Superior temporal gyrus (tissue), 1 donor: ENCODE measurements at regions not wholly inside any gene's neighbourhood (a gene's known extent, or its start where the extent isn't known, plus 50 kb on each side); places are given as distances from the start of the nearest gene placed in this dataset.
"Not testable (repeated sequence)": the region's sequence is repeated elsewhere in the genome, so short reads cannot be mapped to it uniquely, and the experiment has no call there.

Experiments
- DNase-seq: peaks from one replicate; pipeline ENCODE4 v3.0.0-alpha.2; 2016; ENCODE audit errors: extremely low spot score

DNA sequence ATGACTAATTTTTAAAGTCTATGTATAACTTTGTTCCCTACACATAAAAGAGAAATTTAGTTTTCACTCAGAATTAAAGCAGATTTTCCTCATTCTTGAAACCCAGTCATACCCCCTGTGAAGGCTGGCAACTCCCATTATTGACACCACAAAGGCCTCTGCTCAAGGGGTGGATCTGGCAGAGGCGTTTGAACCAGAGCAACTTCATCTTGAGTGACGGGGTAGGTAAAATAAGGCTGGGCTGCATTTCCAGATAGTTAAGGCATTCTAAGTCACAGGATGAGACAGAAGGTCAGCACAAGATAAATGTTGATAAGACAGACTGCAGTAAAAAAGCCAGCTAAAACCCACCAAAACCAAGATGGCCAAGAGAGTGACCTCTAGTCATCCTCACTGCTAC lies 177.2 kb upstream of the OR13F1 start:
- no peak for DNase-seq

DNA sequence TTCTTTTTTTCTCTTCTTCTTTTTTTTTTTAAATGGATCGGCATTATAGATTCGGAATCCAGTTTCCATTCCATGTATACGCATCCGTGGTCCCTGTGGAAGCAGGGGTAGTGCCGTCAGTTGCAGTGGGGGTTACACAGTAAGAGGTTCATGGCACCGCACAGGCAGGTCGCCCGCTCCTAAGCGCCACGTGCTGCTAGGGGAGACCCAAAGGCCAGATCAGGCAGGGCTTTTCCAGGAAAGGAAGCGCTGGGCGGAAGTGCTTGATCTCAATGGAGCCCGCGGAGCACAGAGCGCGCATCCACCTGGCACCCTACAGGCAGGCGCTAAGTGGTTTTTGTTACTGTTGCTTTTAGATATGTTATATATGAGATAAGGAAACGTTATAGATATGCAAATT lies 174.8 kb upstream of the OR13F1 start:
- DNase-seq: no peak

DNA sequence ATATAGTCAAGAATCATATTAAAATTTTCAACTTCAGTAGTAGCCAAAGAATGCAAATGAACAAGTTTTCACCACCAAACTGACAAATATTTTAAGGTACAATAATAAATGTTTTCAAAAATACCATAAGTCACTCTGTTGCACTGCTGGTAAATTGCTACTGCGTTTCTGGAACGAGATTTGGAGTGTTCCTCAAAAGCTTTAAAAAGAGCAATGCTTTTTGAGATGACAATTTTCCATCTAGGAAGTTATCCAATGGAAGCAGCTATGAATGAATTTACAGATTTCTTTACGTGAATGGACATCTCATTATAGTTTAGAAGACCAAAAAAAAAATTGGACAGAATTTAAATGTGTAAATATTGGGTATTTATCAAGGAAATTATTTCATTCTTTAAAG lies 173.2 kb upstream of the OR13F1 start:
- DNase-seq: no peak

- no peak for DNase-seq
These were observed 169.5 kb upstream of the OR13F1 start for GRCh38 chr9:104334549-104334948.

GRCh38 chr9:104339692-104340091 lies 164.4 kb upstream of the OR13F1 start:
- DNase-seq: no peak

DNA sequence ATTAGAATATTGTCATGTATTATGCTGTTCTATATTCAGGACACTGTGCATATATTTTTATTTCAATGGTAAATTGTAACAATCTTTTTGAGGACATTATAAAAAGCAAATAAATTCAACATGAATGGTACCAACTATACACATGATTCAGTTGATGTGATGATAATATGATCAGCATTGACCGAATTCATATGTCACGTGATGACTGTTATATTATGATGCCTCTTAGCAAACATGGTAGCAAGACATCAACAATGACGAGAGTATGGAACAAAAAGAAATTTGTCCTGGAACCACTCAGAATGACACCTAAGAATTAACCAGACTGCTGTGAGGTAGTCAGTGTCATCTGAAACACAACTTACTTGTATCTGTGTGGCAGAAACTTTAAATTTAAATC lies 161.5 kb upstream of the OR13F1 start:
- no peak for DNase-seq

DNA sequence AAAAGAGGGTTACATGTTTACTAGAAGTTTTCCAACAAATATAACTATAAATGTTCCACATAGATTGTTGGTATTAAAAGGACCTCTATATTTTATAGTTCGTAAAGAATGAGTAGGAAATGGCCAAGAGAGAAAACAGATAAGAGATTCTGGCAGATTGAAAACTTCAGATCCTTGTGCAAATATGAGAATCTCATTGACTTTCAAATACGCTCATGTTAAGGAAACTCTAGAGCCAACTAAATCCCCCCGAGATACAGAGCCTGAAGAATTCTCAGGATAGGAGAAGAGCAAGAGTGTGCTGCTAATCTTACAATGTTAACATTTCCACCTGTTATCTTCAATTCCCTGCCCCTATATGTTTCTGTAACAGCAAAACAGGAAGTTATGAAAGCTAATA lies 159.0 kb upstream of the OR13F1 start:
- no peak for DNase-seq

GRCh38 chr9:104350541-104350940 lies 153.5 kb upstream of the OR13F1 start:
- DNase-seq: no peak

DNA sequence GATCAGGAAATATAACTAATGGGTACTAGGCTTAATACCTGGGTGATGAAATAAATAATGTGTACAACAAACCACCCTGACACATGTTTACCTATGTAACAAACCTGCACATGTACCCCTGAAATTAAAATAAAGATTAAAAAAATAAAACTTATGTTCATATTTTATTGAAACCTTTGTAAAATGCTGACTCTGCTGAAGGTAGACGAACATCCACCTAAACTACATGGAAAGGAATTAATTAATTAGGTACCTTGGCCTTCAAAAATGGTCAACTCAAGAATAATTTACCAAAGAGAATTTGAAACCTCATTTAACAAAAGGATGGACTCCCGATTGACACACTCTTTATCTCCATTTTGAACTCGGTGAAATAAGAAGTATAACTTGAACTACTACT lies 152.3 kb upstream of the OR13F1 start:
- no peak for DNase-seq

DNA sequence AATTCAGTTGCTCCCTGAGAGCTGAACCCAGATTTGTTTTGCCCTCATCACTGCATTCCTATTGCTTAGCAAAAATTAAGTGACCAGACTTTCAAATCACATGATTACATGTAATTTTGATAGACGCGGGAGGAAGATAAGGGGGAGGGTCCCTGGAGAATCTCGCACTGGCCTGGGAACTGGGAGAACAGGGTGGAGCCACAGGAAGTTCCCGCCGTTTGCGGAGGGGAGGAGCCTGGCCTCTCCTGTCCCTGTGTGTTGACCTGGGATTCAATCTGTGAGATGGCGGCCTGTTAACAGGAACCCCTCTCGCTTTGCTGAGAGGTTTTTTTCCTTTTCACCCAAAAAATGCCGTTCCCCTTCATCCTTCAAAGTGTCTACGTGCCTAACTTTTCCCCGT lies 142.9 kb upstream of the OR13F1 start:
- DNase-seq: no peak

DNA sequence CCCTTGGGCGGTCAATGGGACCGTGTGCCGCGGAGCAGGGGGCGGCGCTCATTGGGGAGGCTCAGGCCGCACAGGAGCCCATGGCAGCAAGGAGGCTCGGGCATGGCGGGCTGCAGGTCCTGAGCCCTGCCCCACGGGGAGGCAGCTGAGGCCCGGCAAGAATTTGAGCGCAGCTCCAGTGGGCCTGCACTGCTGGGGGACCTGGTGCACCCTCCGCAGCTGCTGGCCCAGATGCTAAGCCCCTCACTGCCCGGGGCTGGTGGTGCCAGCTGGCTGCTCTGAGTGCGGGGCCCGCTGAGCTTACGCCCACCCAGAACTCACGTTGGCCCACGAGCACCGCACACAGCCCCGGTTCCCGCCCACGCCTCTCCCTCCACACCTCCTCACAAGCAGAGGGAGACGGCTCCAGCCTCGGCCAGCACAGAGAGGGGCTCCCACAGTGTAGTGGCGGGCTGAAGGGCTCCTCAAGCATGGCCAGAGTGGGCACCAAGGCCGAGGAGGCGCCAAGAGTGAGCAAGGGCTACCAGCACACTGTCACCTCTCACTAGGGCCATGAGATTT lies 141.1 kb upstream of the OR13F1 start:
- DNase-seq: no peak

DNA sequence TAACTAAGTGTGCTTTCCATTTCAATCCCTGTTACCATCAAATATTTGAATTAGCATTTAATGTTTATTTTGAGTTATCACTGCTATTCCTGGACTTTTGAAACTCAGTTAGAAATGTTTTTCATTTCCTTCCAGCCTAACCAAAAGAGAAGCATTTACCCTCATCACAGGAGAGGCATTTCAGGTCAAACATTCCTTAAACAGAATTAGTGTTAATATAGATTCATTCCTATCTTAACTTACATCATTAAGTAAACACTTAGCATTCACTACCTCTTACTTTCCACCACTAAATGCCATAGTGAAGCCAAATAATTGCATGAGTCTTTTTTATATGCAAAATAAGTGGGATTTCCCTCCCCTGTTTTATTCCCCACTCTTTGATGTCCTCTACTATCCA lies 136.6 kb upstream of the OR13F1 start:
- no peak for DNase-seq

DNA sequence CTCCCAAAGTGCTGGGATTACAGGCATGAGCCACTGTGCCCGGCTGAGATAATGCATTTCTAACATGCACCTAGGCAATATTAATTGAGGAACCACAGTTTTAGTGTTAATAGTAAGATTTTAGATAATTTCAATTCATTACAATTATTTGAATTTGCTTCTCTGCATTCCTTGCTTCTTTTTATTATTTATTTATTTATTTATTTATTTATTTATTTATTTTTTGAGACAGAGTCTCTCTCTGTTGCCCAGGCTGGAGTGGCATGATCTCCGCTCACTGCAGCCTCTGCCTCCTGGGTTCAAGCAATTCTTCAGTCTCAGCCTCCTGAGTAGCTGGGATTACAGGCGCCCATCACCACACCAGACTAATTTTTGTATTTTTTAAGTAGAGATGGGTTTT lies 135.7 kb upstream of the OR13F1 start:
- not testable (repeated sequence) for DNase-seq

- no peak for DNase-seq
These were observed 129.4 kb upstream of the OR13F1 start for GRCh38 chr9:104374711-104375110.

DNA sequence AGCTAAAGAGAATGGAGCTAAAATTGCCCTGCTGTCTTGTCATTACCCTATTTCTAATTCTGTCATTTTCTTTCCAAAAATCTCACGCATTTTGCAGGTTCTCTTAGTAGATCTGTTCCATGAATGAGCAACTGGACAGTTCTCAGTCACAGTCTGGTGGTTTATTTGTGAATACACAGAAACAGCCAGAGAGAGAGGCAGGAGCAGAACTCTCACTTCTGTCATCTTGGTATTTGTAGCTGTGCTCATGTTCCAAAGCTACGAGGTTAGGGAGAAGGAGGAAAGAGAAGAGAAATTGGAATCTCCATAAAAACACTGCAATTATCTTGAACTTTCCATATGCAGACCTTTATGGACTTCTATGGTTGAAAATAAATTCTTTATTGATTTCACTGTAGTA lies 118.0 kb upstream of the OR13F1 start:
- no peak for DNase-seq

- DNase-seq: peak; percentile 70
These were observed 117.5 kb upstream of the OR13F1 start for GRCh38 chr9:104386425-104387069.

DNA sequence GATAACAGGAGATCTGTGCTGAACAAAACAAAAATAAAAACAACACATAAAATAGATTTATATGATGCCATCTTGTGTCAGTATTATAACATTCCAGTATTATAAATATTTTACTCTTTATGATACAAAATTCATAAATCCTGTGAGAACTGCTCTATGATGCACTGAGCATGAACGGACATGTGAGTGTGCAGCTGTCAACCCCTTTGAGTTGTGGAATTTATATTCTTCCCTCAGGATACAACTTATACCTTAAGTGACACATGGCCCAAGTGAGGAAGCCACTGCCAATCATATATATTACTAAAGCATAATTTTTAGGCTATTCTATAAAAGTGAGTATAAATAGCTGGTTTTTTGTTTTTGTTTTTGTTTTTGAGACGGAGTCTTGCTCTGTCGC lies 116.0 kb upstream of the OR13F1 start:
- DNase-seq: no peak

- no peak for DNase-seq
These were observed 114.7 kb upstream of the OR13F1 start for GRCh38 chr9:104389341-104389740.

GRCh38 chr9:104394901-104395300 lies 109.2 kb upstream of the OR13F1 start:
- not testable (repeated sequence) for DNase-seq

GRCh38 chr9:104412238-104412637 lies 91.8 kb upstream of the OR13F1 start:
- no peak for DNase-seq

DNA sequence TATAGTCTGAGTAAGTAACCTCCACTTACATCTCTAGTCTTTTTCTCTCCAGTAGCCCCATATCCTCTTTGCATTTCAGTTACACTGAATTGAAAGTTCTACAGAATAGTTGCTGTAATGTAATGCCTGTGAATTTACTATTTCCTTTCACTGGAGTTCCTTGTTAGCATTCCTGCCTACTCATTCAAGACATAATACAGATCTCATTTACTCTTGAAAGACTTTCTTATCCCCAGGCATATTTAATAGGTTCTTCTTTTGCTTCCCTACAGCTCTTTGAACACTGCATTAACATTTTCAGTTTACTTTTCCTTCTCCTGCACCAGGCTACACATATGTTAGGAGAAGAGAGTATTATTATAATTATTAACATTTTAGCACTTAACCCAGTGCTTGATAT lies 87.6 kb upstream of the OR13F1 start:
- DNase-seq: no peak

DNA sequence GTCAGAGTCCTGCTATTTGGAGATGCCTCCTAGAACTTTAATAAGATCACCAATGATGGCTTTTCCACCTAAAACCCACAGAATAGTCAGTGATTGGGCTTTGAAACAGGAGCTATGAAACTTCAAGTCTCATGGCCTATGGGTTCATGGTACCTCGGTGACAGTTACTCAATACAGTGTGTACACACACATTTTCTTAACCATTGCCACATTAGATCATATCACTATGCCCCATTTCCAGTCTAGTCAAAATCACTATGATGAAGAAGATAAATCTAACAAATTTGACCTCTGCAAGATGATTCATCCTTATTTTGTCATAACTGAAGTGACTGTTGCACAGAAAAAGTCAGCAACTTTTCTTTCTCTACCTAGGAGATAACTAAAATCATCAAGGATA lies 86.8 kb upstream of the OR13F1 start:
- DNase-seq: no peak

GRCh38 chr9:104429031-104429546 lies 75.0 kb upstream of the OR13F1 start:
- DNase-seq: no peak

DNA sequence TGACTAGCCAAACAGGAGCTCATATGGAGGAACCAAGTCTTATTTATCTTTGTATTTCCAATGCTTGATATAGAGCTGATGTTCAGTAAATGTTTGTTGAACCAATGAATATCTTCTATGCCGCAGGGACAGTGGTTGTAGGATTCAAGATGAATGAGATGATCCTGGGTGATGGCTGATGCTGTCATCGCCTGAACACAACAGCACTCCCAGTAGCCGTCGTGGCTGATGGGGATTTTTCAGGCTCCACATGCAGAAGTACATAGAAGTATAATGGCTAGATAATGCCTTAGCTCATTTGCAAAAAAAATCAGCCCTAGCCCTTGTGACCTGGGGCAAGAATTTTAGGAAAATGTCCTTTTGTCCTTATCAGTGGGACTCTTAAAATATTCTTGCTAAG lies 69.0 kb upstream of the OR13F1 start:
- DNase-seq: no peak
